GM21737 (cell line): ENCODE measurements at regions not wholly inside any gene's neighbourhood (a gene's known extent, or its start where the extent isn't known, plus 50 kb on each side); places are given as distances from the start of the nearest gene placed in this dataset.
"Not testable (repeated sequence)": the region's sequence is repeated elsewhere in the genome, so short reads cannot be mapped to it uniquely, and the experiment has no call there.

Experiments
- ATAC-seq: cut with Tn5 transposase; IDR thresholded peaks from one replicate; pipeline ENCODE4 v1.9.1; 2021; ENCODE audit warnings: mild to moderate bottlenecking, moderate library complexity; ENCODE audit not compliant: unreplicated experiment

DNA sequence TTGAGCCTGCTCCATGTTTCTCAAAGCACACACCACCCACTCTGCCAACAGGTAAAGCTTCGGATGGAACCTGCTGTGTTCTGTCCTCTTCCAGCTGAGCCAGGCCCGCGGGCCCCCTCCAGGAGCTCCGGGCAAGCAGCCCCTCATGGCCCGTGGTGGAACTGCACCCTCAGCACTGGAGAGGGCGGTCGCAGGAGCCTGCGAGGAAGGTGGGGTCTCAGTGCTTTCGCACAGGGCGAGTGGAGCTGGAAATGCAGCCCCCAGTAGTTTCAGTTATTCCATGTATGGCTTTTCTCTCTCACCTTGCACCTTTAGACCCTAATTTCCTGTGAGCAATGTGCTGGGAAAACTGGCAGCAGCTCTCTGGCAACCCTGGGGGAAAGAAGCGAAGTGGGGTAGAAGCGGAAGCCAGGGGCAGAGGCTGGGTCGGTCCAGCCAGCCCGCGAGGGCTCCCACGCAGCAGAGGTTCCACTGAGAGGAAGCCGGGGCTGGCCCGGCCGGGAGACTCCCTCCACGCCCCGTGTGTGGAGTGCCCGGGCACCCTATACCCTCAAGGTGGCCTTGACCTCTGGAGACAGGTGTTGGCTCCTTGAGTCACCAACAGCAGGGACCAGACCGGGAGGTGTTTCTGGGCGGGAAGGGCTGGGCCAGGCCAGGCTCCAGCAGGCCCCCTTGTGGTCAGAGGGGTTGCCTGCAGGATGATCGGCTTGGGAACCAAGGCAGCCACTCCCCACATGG is 119.9 kb upstream of the TMEM45B start:
- ATAC-seq: peak; percentile 76

GRCh38 chr11:129696309-129696989 is 119.2 kb upstream of the TMEM45B start:
- ATAC-seq: no peak

DNA sequence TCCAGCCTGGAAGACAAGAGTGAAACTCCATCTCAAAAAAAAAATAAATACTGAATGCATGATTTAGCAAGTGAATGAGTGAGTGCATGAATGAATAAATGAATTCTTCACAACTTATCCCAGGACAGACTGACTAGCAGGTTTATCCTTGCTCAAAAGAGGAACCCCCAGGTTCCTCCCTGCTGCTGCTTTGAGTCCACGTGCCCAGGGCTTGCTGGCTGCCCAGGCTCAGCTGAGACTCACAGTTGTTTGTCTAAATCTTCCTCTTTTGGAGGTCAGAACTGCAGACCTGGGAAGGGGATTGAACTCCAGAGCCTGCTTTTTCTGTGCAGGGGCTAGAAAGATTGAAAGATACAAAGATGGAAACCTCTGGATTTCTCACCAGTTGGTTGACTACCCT is 117.4 kb upstream of the TMEM45B start:
- ATAC-seq: no peak

DNA sequence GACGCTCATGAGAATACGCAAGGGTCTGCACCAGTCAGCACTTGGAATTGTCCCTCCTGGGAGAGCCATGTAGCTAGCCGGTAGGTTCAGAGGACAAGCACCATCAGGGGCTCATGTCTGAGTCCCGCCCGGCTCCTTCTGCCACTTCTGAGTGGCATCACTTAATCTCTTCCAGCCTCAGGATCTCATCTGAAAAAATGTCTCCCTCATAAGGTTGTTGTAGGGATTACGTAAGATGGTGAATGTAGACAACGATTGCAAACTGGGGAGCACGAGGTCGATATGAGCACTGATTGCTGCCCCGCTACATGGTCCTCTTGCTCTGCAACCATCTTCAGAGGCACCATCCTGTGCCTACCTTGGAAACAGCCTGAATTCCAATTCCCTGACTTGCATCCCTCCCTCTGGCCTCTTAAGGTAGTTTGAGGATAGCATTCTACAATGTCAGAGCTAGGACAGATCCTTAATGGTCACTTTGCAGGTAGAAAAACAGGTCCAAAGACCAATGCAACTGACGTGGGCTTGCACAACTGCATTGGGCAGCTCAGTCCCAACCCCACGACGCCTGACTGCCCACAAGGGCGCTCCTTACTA is 115.8 kb upstream of the TMEM45B start:
- no peak for ATAC-seq

GRCh38 chr11:129700701-129701100 is 114.9 kb upstream of the TMEM45B start:
- no peak for ATAC-seq

- no peak for ATAC-seq
These were observed 113.9 kb upstream of the TMEM45B start for GRCh38 chr11:129701706-129702105.

DNA sequence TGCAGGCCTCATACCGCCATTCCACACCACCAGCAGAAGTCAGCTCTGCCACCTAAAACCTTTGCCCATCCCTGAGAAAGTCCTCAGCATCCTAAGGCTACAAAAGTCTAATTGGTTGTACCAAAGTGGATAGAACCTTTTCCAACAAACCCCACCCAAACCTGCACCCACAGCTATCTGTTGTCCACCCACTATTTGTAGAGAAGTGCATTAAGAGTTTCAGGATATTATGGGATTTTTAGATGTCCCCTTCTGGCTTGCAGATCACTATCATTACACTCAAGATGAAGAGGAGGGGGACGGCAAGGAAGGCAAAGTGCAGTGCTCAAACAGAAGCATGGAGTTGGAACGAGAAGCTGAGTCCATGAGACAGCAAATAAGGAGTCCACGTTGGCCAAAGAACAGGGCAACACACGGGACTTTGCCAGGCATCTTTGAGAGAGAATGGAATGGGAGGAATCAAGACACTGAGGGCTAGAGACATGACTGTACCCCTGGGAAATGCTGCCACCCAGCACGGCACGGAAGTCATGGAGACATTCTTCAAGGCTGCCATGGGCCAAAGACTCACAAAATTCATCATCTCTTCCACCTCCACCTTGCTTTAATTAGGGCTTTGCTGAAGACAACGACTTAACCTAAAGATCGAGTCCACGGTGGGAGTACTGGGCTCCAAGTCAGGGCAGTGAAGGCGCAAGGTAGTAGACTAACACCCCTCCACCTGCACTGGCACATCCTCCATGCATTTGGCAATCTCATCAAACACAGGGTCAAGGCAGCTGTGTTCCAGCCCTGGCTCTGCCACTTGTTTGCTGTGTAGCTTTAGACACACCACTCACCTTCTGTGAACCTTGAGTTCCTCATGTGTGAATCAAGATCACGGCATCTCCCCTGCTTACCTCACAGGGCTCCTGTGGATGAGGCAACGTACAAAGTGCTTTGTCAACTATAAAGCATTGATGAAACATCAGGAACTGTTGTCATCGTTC is 112.9 kb upstream of the TMEM45B start:
- ATAC-seq: no peak

DNA sequence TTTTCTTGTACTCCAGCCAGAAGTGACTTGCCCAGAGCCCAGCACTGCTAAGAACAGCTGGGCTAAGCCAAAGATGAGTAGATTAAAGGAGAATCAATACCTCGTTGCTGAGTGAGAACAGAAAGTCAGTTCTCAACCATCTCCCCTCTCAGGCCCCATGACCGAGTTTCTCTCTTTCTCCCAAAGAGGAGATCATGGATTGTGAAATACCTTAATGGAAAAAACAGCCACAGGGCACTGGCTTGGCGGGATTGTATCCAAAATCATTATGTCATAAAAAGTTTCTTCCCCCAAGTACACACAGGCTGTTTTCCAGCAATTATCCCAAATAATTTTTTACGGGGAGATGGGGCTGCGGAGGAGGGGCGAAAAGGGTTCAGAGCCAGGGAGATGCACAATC is 111.8 kb upstream of the TMEM45B start:
- no peak for ATAC-seq

DNA sequence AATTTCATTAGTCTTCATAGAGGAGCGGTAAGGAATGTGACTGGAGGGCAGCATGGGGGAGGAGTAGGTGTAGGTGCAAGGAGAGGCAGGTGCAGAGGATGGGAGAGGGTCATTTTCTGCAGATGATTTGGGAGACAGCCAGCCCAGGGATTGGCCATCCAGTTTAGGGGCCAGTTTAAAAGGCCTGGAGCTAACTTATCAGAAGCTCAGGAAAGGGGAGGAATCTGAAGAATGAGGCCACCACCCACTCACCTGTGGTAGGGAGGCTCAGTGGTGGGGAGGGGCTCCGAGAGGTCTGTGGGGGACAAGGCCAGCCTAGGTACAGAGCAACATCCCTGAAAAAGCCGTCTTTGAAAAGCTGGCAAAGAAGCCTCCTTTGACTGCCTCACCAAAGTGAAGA is 110.8 kb upstream of the TMEM45B start:
- ATAC-seq: no peak

- no peak for ATAC-seq
These were observed 110.3 kb upstream of the TMEM45B start for GRCh38 chr11:129705341-129705740.

GRCh38 chr11:129705933-129706332 is 109.7 kb upstream of the TMEM45B start:
- ATAC-seq: no peak

DNA sequence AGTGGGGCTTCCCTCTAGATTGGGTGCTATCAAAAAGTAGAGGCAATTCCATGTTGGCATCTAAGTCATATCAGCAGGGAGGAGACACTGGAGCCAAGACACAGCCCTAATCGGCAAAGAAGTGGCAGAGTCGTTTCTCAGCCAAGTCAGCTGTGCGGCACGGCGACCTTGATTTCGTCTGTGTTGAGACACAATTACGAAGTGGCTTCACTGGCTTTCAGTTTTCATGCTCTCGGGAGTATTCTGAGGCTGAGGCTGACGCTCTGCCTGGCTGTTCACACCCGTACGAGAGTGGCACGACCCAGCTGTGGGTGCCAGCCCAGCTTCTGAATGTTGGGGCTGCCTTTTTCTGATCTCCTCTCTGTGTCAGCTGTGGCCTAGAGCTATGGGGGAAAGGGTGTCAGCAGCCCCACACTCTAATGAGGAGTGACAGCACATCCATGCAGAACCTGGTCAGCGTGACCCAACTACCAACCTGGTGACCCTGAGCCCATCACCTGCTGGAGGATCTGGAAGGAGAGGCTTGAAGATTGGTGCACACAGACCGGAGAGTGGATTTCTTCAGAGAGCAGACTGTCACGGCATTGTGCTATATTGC is 105.7 kb upstream of the TMEM45B start:
- no peak for ATAC-seq

DNA sequence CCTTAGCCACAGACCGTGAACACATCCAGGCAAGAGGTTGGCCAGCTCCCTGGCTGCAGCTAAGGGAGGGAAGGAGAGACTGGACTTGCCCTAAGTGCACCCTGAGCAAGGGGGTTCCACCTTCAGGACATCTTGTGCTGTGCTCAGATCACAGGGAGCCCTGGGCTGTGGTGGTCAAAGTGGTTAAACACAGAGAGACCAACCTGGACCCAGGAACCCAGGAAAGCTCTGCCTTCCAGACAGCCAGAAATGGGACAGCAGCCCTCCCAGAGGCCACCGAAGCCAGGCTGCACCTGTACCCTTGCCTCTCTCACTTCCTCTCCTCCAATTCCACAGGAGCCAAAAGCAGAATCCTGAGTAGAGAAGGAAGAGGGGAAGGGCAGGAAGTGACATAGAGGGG is 105.2 kb upstream of the TMEM45B start:
- ATAC-seq: no peak

- no peak for ATAC-seq
These were observed 103.9 kb upstream of the TMEM45B start for GRCh38 chr11:129711760-129712159.

DNA sequence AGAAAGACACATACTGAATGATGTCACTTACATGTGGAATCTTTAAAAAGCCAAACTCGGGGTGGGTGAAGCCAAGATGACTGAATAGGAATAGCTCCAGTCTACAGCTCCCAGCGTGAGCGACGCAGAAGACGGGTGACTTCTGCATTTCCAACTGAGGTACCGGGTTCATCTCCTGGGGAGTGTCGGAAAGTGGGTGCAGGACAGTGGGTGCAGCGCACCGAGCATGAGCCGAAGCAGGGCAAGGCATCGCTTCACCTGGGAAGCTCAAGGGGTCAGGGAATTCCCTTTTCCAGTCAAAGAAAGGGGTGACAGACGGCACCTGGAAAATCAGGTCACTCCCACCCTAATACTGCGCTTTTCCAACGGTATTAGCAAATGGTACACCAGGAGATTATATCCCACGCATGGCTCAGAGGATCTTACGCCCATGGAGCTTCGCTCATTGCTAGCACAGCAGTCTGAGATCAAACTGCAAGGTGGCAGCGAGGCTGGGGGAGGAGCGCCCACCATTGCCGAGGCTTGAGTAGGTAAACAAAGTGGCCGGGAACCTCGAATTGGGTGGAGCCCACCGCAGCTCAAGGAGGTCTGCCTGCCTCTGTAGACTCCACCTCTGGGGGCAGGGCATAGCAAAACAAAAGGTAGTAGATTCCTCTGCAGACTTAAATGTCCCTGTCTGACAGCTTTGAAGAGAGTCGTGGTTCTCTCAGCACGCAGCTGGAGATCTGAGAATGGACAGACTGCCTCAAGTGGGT is 103.0 kb upstream of the TMEM45B start:
- ATAC-seq: not testable (repeated sequence)

- no peak for ATAC-seq
These were observed 96.6 kb upstream of the TMEM45B start for GRCh38 chr11:129719037-129719436.

DNA sequence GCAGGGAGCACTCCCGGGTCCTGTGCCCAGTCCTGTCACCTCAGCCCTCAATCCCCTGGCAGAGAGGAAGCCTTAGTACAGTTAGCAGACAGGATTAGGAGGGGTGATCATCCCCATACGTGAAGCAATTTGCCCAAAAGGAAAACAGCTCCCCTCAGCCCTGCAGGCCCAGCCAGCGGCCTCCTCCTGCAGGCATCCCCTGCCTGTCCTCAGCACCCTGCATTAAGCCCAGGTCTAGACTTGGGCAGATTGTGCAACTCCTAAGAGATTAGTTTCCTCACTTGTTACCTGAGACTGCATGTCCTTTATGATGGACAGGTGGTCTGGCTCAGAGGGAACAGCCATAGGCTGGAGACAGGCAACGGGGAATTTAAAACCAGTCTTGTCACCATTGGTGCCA is 95.5 kb upstream of the TMEM45B start:
- no peak for ATAC-seq

DNA sequence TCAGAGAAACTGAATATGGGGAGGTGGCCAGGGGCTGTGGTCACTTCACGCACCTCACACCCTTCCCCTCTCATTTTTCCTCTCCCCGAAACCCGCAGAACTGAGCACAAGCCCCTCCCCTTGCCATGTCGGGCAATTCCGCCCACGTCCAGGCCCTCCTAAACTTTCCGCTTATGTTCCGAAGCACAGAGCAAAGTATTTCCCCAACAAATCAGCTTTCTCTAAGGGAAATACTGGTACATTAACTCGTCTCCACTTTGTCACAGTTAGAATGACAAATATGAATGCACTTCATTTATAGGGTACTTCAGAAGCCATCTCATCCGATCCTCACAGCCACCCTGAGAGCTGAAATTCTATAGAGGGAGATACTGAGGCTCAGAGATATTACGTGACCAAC is 94.7 kb upstream of the TMEM45B start:
- ATAC-seq: no peak

DNA sequence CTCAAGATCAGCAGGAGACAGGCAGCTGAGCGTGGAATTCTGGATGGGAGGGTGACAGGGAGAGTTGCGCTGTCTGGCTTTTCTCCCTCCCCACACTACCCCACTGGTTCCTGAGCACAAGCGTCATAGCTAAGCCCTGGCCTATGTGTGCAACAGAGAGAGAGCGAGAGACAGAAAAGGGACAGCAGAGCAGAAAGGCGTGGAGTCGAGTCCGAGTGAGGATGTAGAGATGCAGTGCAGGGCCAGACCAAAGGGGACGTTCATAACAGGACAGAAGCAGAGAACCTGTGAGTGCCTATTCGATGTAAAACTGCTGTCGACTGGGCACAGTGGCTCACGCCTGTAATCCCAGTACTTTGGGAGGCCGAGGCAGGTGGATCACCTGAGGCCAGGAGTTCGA is 94.0 kb upstream of the TMEM45B start:
- ATAC-seq: no peak

GRCh38 chr11:129722529-129722928 is 93.1 kb upstream of the TMEM45B start:
- no peak for ATAC-seq
